Central memory CD8-positive, alpha-beta T cell (primary cell): ENCODE measurements at regions not wholly inside any gene's neighbourhood (a gene's known extent, or its start where the extent isn't known, plus 50 kb on each side); places are given as distances from the start of the nearest gene placed in this dataset.

Source experiments
- ATAC-seq: fragments of 150-1000 bp; cut with Tn5 transposase; replicated peaks from 2 replicates; pipeline ENCODE4 v1.10.0; 2022; ENCODE audit warnings: mild to moderate bottlenecking, moderate FRiP score, moderate number of reproducible peaks; ENCODE audit not compliant: poor library complexity, severe bottlenecking; ENCODE audit errors: extremely low read depth
- DNase-seq, 2 donors: peaks; one replicate each; pipeline ENCODE4 v3.0.0; 2021; ENCODE audit warnings: low spot score in 2 of 2
- H3K27ac Mint-ChIP-seq: one replicate; pipeline ENCODE4 v1.8.0; 2022; ENCODE audit warnings: low read depth, mild to moderate bottlenecking, moderate library complexity, mixed read lengths
- H3K27me3 Mint-ChIP-seq: one replicate; pipeline ENCODE4 v1.8.0; 2022; ENCODE audit warnings: mixed read lengths
- H3K36me3 Mint-ChIP-seq: one replicate; pipeline ENCODE4 v1.8.0; 2022; ENCODE audit warnings: mild to moderate bottlenecking, moderate library complexity, mixed read lengths; ENCODE audit not compliant: insufficient read depth
- H3K4me1 Mint-ChIP-seq: one replicate; pipeline ENCODE4 v1.8.0; 2022; ENCODE audit warnings: mixed read lengths
- H3K4me3 Mint-ChIP-seq: one replicate; pipeline ENCODE4 v1.8.0; 2022; ENCODE audit warnings: mild to moderate bottlenecking, moderate library complexity, mixed read lengths
- H3K9me3 Mint-ChIP-seq: one replicate; pipeline ENCODE4 v1.8.0; 2022; ENCODE audit warnings: mixed read lengths

GRCh38 chr5:98128271-98128670 is 645.2 kb upstream of the RGMB start:
- Mint-ChIP-seq H3K4me1 (no peaks in the 10 kb centered on the region), H3K4me3 (no peak overlapping the region), H3K9me3 (peaks cover 9% of the 10 kb centered on the region), H3K36me3 (no peaks in the 10 kb centered on the region), H3K27me3 (no peaks in the 10 kb centered on the region), H3K27ac (no peak overlapping the region)
- ATAC-seq = no peak
- DNase-seq = no peak

GRCh38 chr5:98128846-98129245 is 644.6 kb upstream of the RGMB start:
- no peak for DNase-seq
- H3K27ac Mint-ChIP-seq = no peak overlapping the region
- peaks cover 9% of the 10 kb centered on the region for H3K9me3 Mint-ChIP-seq
- no peak for ATAC-seq
- no peaks in the 10 kb centered on the region for H3K36me3 Mint-ChIP-seq
- no peak overlapping the region for H3K4me3 Mint-ChIP-seq
- no peaks in the 10 kb centered on the region for H3K4me1 Mint-ChIP-seq
- no peaks in the 10 kb centered on the region for H3K27me3 Mint-ChIP-seq

GRCh38 chr5:98130261-98131035 is 643.0 kb upstream of the RGMB start:
- peaks cover 3% of the 10 kb centered on the region for H3K9me3 Mint-ChIP-seq
- no peak for ATAC-seq
- no peak overlapping the region for H3K4me3 Mint-ChIP-seq
- no peaks in the 10 kb centered on the region for H3K4me1 Mint-ChIP-seq
- H3K27me3 Mint-ChIP-seq = no peaks in the 10 kb centered on the region
- no peak for DNase-seq
- no peaks in the 10 kb centered on the region for H3K36me3 Mint-ChIP-seq
- H3K27ac Mint-ChIP-seq = no peak overlapping the region

GRCh38 chr5:98144116-98144515 is 629.3 kb upstream of the RGMB start:
- no peak overlapping the region for H3K4me3 Mint-ChIP-seq
- DNase-seq (no peak), ATAC-seq (no peak)
- no peak overlapping the region for H3K27ac Mint-ChIP-seq
- no peaks in the 10 kb centered on the region for H3K4me1 Mint-ChIP-seq
- no peaks in the 10 kb centered on the region for H3K9me3 Mint-ChIP-seq
- H3K36me3 Mint-ChIP-seq = no peaks in the 10 kb centered on the region
- H3K27me3 Mint-ChIP-seq = no peaks in the 10 kb centered on the region

- Mint-ChIP-seq H3K36me3 (no peaks in the 10 kb centered on the region), H3K4me3 (no peak overlapping the region), H3K9me3 (no peaks in the 10 kb centered on the region), H3K27ac (no peak overlapping the region), H3K27me3 (no peaks in the 10 kb centered on the region), H3K4me1 (no peaks in the 10 kb centered on the region)
- no peak for DNase-seq
- no peak for ATAC-seq
These were observed 628.8 kb upstream of the RGMB start for GRCh38 chr5:98144710-98145109.

- Mint-ChIP-seq H3K4me3 (no peak overlapping the region), H3K9me3 (peaks cover 7% of the 10 kb centered on the region), H3K27me3 (no peaks in the 10 kb centered on the region), H3K27ac (no peak overlapping the region), H3K4me1 (no peaks in the 10 kb centered on the region), H3K36me3 (peaks cover 3% of the 10 kb centered on the region)
- ATAC-seq = no peak
- DNase-seq = no peak
These were observed 616.1 kb upstream of the RGMB start for GRCh38 chr5:98157368-98157767.

- Mint-ChIP-seq H3K27ac (no peak overlapping the region), H3K27me3 (no peaks in the 10 kb centered on the region), H3K4me1 (no peaks in the 10 kb centered on the region), H3K36me3 (peaks cover 3% of the 10 kb centered on the region), H3K4me3 (no peak overlapping the region), H3K9me3 (peaks cover 7% of the 10 kb centered on the region)
- DNase-seq (no peak), ATAC-seq (no peak)
These were observed 615.0 kb upstream of the RGMB start for GRCh38 chr5:98158440-98158839.

GRCh38 chr5:98163796-98164493 is 609.5 kb upstream of the RGMB start:
- no peaks in the 10 kb centered on the region for H3K4me1 Mint-ChIP-seq
- H3K4me3 Mint-ChIP-seq = no peak overlapping the region
- H3K27me3 Mint-ChIP-seq = no peaks in the 10 kb centered on the region
- no peak for DNase-seq
- H3K27ac Mint-ChIP-seq = no peak overlapping the region
- H3K36me3 Mint-ChIP-seq = no peaks in the 10 kb centered on the region
- ATAC-seq = no peak
- H3K9me3 Mint-ChIP-seq = no peaks in the 10 kb centered on the region

- no peak overlapping the region for H3K4me3 Mint-ChIP-seq
- H3K36me3 Mint-ChIP-seq = no peaks in the 10 kb centered on the region
- H3K27ac Mint-ChIP-seq = no peak overlapping the region
- no peaks in the 10 kb centered on the region for H3K27me3 Mint-ChIP-seq
- no peaks in the 10 kb centered on the region for H3K4me1 Mint-ChIP-seq
- DNase-seq (no peak), ATAC-seq (no peak)
- H3K9me3 Mint-ChIP-seq = no peaks in the 10 kb centered on the region
These were observed 604.6 kb upstream of the RGMB start for GRCh38 chr5:98168871-98169270.

GRCh38 chr5:98170994-98171393 is 602.5 kb upstream of the RGMB start:
- Mint-ChIP-seq H3K27me3 (no peaks in the 10 kb centered on the region), H3K4me1 (no peaks in the 10 kb centered on the region), H3K36me3 (no peaks in the 10 kb centered on the region), H3K27ac (no peak overlapping the region), H3K9me3 (no peaks in the 10 kb centered on the region), H3K4me3 (no peak overlapping the region)
- DNase-seq = no peak
- ATAC-seq = no peak

- ATAC-seq (no peak), DNase-seq (no peak)
- Mint-ChIP-seq H3K4me1 (no peaks in the 10 kb centered on the region), H3K27me3 (no peaks in the 10 kb centered on the region), H3K4me3 (no peak overlapping the region), H3K36me3 (no peaks in the 10 kb centered on the region), H3K9me3 (peaks cover 5% of the 10 kb centered on the region), H3K27ac (no peak overlapping the region)
These were observed 600.1 kb upstream of the RGMB start for GRCh38 chr5:98173334-98173733.

- ATAC-seq (no peak), DNase-seq (no peak)
- H3K9me3 Mint-ChIP-seq = peaks cover 5% of the 10 kb centered on the region
- H3K27ac Mint-ChIP-seq = no peak overlapping the region
- H3K27me3 Mint-ChIP-seq = no peaks in the 10 kb centered on the region
- no peaks in the 10 kb centered on the region for H3K36me3 Mint-ChIP-seq
- H3K4me1 Mint-ChIP-seq = no peaks in the 10 kb centered on the region
- H3K4me3 Mint-ChIP-seq = no peak overlapping the region
These were observed 598.0 kb upstream of the RGMB start for GRCh38 chr5:98175474-98175873.
